ENCODE measurements at regions not wholly inside any gene's neighbourhood (a gene's known extent, or its start where the extent isn't known, plus 50 kb on each side); places are given as distances from the start of the nearest gene placed in this dataset.

DNA sequence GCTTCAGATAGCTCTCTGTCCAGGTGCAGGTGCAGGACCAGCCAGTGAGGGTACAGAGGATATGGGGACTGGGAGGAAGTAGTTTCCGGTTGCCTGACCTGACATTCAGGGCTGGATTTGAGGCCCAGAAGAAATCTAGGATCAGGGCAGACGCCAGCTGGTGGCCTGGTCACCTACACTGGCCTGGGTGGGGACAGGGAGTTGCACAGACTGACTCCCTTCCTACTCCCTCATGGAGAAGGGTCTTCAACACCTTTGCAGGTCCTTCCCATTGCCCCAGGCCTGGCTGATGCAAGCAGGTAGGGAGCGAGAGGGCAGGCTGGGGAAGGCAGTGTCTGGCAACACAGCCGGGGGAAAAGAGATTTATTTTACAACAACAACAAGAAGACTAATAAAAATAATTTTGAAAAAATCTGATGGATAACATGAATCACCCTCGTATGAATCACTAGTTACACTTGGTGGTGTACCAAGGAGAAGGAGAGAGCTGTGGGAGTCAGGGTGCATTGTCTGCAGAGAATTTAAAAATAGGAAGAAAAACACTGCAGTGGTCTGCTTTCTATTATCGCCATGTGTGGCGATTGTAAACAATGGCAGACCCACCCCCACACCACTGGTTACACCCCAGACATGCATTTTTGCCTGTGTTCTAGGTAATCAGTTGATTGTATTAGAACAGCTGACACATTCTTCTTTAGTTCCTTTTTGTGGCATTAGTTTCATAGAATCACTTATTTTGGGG is 62.3 kb upstream of the SNX9 start:
- H3K4me3 Mint-ChIP-seq, result peak overlapping the region; percentile 63
- no peaks in the 10 kb centered on the region for H3K9me3 Mint-ChIP-seq
- DNase-seq (ENCODE audit: low spot score), result peak; percentile 51

DNA sequence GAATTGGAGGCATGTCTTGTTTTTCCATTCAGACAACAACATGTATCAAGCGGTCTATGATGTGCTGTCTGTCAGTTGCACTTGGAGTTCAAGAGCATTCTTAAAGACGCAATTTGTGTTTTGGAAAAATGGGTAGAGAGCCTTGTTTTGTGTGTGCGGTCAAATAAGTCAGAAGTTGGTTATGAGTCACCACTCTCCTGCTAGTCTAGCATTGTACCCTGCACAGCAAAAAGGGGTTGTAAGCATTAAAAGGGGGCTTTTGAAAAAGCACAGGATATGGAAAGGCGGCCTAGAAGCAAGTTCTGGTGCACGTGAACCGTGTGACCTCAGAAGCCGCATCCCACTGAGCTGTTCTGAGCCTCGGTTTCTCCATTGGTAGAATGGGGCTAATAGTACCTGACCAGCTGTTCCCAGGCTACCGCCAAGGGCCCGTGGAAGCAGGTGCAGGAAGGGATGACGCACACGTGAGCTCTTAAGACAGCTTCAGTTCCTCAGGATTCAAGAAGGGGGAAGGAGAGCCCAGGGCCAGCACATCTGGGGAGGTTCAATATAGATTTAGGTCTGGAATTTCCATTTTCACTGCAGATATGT is 61.6 kb upstream of the SNX9 start:
- DNase-seq (ENCODE audit: low spot score), result peak; percentile 70
- H3K4me1 Mint-ChIP-seq (ENCODE audit: low read depth), result peaks cover 55% of the 10 kb centered on the region

More for the DNA sequence above, 62.3 kb upstream of the SNX9 start:
- peak overlapping the region; percentile 78 for H3K27ac Mint-ChIP-seq
- peaks cover 54% of the 10 kb centered on the region for H3K4me1 Mint-ChIP-seq (ENCODE audit: low read depth)
- H3K27me3 Mint-ChIP-seq (ENCODE audit: low read depth), result peaks cover 59% of the 10 kb centered on the region
- H3K36me3 Mint-ChIP-seq (ENCODE audit: low read depth), result no peaks in the 10 kb centered on the region

DNA sequence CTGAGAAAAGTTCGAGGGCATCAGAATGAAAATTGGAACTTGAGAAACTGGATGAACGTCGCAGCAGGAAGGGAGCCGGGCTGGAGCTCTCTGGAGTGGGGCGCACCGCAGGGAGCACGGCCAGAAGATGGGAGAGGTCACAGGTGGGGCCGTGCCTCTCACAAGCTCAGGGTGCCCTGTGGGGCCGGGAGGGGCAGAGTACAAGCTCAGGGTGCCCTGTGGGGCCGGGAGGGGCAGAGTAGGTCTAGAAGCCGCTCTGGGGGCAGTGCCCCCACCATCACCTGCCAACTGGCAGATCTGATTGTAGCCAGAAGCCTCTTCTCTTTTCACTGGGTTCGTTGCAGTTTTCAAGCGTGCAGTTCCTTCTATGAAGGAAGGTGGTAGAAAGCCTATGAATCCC is 61.1 kb upstream of the SNX9 start:
- Mint-ChIP-seq H3K27ac (peak overlapping the region; percentile 78), H3K4me1 (ENCODE audit: low read depth) (peaks cover 50% of the 10 kb centered on the region), H3K9me3 (no peaks in the 10 kb centered on the region), H3K4me3 (peak overlapping the region; percentile 63), H3K36me3 (ENCODE audit: low read depth) (no peaks in the 10 kb centered on the region), H3K27me3 (ENCODE audit: low read depth) (peaks cover 58% of the 10 kb centered on the region)
- no peak for DNase-seq (ENCODE audit: low spot score)

More for the DNA sequence above, 61.6 kb upstream of the SNX9 start:
- Mint-ChIP-seq H3K4me3 (peak overlapping the region; percentile 63), H3K36me3 (ENCODE audit: low read depth) (no peaks in the 10 kb centered on the region), H3K27ac (peak overlapping the region; percentile 78), H3K27me3 (ENCODE audit: low read depth) (peaks cover 58% of the 10 kb centered on the region), H3K9me3 (no peaks in the 10 kb centered on the region)

DNA sequence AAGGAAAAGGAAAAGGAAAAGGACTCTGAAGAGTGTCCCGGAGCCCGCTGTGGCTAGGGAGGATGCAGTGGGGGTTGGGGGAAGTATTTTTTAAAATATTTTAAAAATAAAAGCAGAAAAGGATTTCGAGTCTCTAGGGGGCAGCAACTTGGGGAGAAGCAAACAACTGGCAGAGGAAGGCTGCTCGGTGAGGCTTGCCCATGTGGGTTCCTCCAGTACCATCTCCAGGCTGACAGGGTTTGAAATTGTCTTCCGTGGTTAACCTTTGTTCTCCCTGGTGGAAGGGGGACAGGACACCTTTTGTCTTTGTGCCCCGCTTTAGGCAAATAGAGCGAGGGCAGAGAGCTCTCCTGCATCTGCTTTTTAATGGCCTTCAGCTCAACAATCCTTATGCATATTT is 60.4 kb upstream of the SNX9 start:
- H3K27me3 Mint-ChIP-seq (ENCODE audit: low read depth), result peaks cover 55% of the 10 kb centered on the region
- no peak for DNase-seq (ENCODE audit: low spot score)
- H3K4me3 Mint-ChIP-seq, result no peak overlapping the region
- no peaks in the 10 kb centered on the region for H3K9me3 Mint-ChIP-seq
- no peaks in the 10 kb centered on the region for H3K36me3 Mint-ChIP-seq (ENCODE audit: low read depth)
- H3K27ac Mint-ChIP-seq, result peak overlapping the region; percentile 48
- peaks cover 50% of the 10 kb centered on the region for H3K4me1 Mint-ChIP-seq (ENCODE audit: low read depth)

DNA sequence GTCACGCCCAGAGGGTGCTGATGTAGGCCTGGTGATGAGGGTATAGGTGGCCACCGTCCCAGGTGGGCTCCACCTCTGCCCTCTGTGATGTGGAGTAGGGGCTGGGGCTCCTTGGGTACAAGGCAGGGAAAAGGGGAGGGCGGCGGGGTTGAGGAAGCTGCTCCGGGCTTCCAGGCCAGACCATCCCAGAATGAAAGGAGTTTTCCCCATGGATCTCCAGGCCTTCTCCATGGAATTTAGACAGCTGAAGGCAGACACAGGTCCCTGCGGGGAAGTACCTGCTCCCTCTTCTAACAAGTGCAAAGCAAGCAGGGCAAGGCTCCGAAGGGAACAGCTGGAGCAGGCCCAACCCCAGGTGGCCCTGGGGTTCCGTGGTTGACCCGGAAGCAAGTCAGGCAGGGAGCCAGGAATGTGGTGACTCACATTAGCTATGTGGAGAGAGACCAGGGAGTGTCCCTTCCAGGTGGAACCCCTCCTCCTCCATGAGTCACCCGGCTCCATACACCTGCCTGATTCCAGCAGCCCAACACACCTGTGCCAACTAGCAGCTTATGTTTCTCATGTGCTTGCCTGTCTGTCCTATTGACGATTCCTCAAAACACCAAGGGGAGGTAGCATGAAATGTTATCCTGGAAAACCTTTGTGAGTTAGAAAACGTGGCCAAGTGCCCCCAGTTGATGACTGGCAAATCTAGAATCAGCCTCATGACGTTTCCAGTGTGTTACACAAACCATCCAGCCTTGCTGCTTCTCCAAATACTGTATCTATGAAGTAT is 59.7 kb upstream of the SNX9 start:
- peaks cover 50% of the 10 kb centered on the region for H3K4me1 Mint-ChIP-seq (ENCODE audit: low read depth)
- no peaks in the 10 kb centered on the region for H3K9me3 Mint-ChIP-seq
- H3K27me3 Mint-ChIP-seq (ENCODE audit: low read depth), result peaks cover 54% of the 10 kb centered on the region
- no peak for DNase-seq (ENCODE audit: low spot score)
- H3K36me3 Mint-ChIP-seq (ENCODE audit: low read depth), result no peaks in the 10 kb centered on the region
- peak overlapping the region; percentile 88 for H3K27ac Mint-ChIP-seq
- peak overlapping the region; percentile 63 for H3K4me3 Mint-ChIP-seq

DNA sequence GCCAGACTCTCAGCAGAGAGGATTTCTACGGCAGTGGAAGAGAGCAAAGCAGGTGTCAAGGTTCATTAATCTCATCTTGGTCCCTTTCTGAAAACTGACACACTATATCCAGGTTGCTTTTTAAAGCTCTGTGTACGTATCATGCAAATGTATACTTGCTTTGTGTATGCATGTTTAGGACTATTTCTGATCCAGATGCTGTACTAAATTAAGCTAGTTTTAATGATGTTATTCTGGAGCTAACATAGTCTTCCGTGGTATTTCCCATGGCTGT is 59.2 kb upstream of the SNX9 start:
- peaks cover 49% of the 10 kb centered on the region for H3K4me1 Mint-ChIP-seq (ENCODE audit: low read depth)
- no peak for DNase-seq (ENCODE audit: low spot score)
- peaks cover 51% of the 10 kb centered on the region for H3K27me3 Mint-ChIP-seq (ENCODE audit: low read depth)
- no peaks in the 10 kb centered on the region for H3K9me3 Mint-ChIP-seq
- peak overlapping the region; percentile 63 for H3K4me3 Mint-ChIP-seq
- no peaks in the 10 kb centered on the region for H3K36me3 Mint-ChIP-seq (ENCODE audit: low read depth)
- peak overlapping the region; percentile 88 for H3K27ac Mint-ChIP-seq

DNA sequence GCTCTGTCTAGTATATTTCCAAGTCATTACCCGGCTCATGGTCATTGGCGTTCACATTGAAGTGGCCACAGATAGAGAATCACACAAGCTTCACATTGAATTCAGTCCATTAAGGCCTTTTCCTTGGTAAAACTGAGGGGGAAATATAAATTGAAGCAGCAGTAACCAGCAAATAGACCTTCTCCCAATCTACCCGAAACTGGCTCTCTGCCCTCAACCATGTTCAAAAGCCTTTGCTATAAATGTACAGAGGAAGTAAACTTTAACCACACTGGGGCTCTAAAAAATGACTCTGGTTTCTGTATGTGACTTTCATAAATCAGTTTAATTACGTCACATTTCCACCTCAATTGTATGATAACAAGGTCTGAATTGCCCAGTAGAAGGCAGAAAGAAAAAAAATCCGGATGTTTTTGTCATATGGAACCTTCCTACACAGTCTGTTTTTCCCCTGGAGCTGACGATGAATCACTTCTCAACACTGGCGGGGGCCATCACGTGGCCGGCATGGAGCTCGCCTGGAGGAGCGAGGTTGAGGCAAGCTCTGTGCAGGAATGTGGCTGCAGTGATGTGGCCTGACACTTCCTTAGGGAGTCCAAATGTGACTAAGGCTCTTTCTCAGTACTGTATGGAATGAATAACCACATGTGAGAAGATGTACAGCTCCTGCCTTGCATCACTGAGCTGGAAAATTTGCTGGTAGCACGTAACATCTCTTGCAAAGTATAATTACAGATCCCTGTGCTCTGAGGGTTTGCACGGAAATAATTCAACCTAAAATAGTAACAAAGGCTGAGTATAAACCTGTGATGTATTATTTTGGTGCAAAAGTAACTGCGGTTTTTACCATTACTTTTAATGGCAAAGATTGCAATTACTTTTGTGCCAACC is 58.6 kb upstream of the SNX9 start:
- Mint-ChIP-seq H3K27ac (peak overlapping the region; percentile 88), H3K4me1 (ENCODE audit: low read depth) (peaks cover 53% of the 10 kb centered on the region), H3K4me3 (peak overlapping the region; percentile 63), H3K36me3 (ENCODE audit: low read depth) (no peaks in the 10 kb centered on the region), H3K9me3 (no peaks in the 10 kb centered on the region), H3K27me3 (ENCODE audit: low read depth) (peaks cover 50% of the 10 kb centered on the region)
- peak; percentile 90 for DNase-seq (ENCODE audit: low spot score)

DNA sequence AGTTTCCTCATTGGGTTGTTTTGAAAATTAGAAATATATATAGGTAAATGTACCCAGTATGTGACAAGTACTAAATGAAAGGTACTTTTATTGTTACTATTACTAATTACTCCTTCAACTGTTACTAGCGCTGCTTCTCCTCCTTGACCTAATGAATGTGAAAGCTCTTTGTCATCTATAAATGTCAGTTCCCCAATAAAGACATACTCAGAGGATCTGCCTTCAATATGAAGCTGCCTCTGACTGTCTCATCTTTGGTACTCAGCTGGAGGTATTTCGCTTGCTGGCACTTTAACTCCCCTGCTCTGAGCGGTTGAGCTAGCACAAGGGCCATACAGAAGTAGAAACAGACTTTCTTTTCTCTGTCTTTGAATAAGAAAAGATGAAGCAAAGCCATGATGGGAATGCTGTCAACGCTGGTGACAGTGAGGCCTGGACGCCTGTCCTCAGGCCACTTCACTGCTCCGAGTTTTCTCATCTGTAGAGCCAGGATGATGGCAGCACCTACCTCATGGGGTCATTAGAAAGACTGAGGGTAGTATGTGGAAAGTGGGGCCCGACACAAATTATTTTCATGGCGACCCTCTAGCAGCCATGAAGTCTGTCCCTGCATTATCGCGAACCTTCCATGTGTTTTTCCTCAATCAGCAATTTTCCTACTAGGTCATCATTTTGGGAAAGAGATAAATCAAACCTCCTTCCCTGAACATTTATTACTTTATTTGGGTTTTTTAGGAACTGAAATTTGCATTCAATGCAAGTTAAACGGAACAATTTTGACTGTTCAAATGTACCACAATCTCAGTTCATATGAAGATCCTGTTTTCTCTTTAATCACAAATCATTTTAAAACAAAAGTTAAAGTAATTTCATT is 55.9 kb upstream of the SNX9 start:
- no peak for DNase-seq (ENCODE audit: low spot score)

DNA sequence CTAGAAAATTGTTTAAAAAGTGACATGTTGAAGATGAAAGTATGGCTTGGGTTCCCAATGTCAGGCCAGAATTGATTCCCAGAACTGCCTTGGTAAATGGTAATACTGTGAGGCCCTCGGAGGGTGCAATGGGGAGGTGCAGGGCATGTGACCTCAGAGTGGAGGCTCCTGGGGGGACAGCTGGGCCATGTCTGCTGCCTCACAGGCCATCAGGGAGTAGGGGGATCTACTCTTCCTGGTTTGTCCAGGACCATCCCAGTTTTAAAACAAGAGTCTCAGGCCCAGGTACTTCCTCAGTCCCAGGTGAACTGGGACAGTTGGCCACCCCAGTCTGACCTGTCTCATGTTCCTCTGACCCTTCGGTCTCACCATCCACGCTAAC is 55.3 kb upstream of the SNX9 start:
- Mint-ChIP-seq H3K36me3 (ENCODE audit: low read depth) (no peaks in the 10 kb centered on the region), H3K4me1 (ENCODE audit: low read depth) (peaks cover 32% of the 10 kb centered on the region), H3K27ac (no peak overlapping the region), H3K27me3 (ENCODE audit: low read depth) (peaks cover 47% of the 10 kb centered on the region), H3K4me3 (no peak overlapping the region), H3K9me3 (no peaks in the 10 kb centered on the region)
- no peak for DNase-seq (ENCODE audit: low spot score)

More for the DNA sequence above, 55.9 kb upstream of the SNX9 start:
- H3K4me1 Mint-ChIP-seq (ENCODE audit: low read depth), result peaks cover 37% of the 10 kb centered on the region
- H3K9me3 Mint-ChIP-seq, result no peaks in the 10 kb centered on the region
- no peaks in the 10 kb centered on the region for H3K36me3 Mint-ChIP-seq (ENCODE audit: low read depth)
- H3K27ac Mint-ChIP-seq, result no peak overlapping the region
- no peak overlapping the region for H3K4me3 Mint-ChIP-seq
- H3K27me3 Mint-ChIP-seq (ENCODE audit: low read depth), result peaks cover 46% of the 10 kb centered on the region

DNA sequence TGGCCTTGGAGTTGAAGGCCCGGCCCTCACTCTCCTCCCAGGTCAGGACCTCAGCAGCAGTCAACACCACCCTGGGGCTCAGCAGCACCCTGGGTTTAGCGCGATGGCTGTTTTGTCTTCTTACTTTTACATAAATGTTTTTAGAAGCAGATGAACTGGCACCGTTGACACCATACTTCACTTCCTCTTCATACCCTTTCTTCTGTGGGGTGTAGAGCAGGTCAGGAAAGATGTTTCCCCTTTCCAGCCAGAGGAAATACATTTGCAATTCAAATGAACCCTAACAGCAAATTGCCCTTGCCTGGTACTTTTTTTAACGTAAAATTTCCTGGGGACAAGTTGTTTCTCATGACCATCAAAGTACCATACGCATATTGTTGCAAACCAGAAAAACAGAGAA is 54.7 kb upstream of the SNX9 start:
- Mint-ChIP-seq H3K27ac (no peak overlapping the region), H3K4me1 (ENCODE audit: low read depth) (peaks cover 29% of the 10 kb centered on the region)
- no peak for DNase-seq (ENCODE audit: low spot score)

DNA sequence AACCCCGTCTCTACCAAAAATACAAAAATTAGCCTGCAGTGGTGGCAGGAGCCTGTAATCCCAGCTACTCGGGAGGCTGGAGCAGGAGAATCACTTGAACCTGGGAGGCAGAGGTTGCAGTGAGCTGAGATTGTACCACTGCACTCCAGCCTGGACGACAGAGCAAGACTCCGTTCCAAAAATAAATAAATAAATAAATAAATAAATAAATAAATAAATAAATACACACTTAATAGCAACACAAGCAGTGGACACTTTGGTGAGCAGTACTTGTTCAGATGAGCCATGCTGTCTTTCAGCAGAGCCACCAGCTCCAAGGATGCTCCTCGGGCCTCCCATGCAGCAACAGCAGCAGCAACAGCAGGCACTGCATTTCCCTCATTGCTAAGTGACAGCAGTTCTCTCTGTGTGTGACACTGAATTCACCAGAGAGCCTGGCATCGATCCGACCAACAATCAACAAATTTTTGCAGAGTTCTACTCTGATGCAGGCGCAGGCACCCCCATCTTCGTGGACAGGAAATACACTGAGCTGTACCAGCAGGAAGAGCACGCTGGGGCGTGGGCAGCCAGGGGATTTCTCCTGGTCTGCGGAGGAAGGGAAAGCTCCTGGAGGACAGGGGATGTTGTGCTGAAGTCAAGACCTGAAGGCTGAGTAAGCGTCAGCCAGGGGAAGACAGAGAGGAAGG is 54.0 kb upstream of the SNX9 start:
- DNase-seq (ENCODE audit: low spot score), result no peak
- no peaks in the 10 kb centered on the region for H3K36me3 Mint-ChIP-seq (ENCODE audit: low read depth)
- no peak overlapping the region for H3K27ac Mint-ChIP-seq
- peaks cover 3% of the 10 kb centered on the region for H3K9me3 Mint-ChIP-seq
- H3K27me3 Mint-ChIP-seq (ENCODE audit: low read depth), result peaks cover 53% of the 10 kb centered on the region
- peaks cover 23% of the 10 kb centered on the region for H3K4me1 Mint-ChIP-seq (ENCODE audit: low read depth)
- H3K4me3 Mint-ChIP-seq, result no peak overlapping the region

More for the DNA sequence above, 54.7 kb upstream of the SNX9 start:
- H3K36me3 Mint-ChIP-seq (ENCODE audit: low read depth), result no peaks in the 10 kb centered on the region
- peaks cover 46% of the 10 kb centered on the region for H3K27me3 Mint-ChIP-seq (ENCODE audit: low read depth)
- no peaks in the 10 kb centered on the region for H3K9me3 Mint-ChIP-seq
- H3K4me3 Mint-ChIP-seq, result no peak overlapping the region

DNA sequence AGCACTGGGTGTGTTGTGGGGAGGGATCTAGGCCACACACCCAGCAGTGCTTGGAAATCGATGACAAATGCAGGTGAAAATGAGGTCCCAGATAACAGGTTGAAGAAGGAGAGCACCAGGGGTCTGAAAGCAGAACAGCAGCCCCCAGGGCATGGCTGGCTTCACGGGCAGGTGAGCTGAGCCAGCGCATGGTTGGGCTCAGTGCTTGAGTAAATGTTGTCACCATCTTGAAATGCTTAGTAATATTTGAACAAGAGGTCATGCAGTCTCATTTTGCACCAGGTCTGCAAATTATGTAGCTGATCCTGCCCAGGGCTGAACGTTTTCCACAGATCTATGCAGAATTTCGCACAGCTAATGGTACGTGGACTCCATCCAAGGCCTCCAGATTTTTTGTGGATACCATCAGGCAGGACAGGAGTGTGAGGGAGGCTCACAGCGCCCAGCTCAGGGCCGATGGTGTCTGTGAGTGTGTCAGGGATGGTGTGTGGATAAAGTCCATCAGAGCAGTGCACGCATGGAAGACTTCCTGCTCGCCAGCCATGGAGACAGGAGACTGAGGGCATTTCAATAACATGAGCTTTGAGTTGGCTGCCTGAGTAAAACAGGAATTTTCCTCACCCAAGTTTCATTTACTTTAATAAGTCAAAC is 53.1 kb upstream of the SNX9 start:
- Mint-ChIP-seq H3K4me1 (ENCODE audit: low read depth) (peaks cover 14% of the 10 kb centered on the region), H3K27ac (no peak overlapping the region), H3K27me3 (ENCODE audit: low read depth) (peaks cover 55% of the 10 kb centered on the region), H3K4me3 (no peak overlapping the region), H3K36me3 (ENCODE audit: low read depth) (no peaks in the 10 kb centered on the region), H3K9me3 (peaks cover 3% of the 10 kb centered on the region)
- DNase-seq (ENCODE audit: low spot score), result no peak

All from T-helper 2 cell treated with Interferon-gamma antibody and Interleukin-4, amounts not matched to agents 5 μg/mL and 100 μg/mL, for 36 hours (primary cell).